AG08395 (cell line): ENCODE measurements at regions not wholly inside any gene's neighbourhood (a gene's known extent, or its start where the extent isn't known, plus 50 kb on each side); places are given as distances from the start of the nearest gene placed in this dataset.
"Not testable (repeated sequence)": the region's sequence is repeated elsewhere in the genome, so short reads cannot be mapped to it uniquely, and the experiment has no call there.

Experiments
- DNase-seq: peaks from one replicate; pipeline ENCODE4 v3.0.0; 2012; ENCODE audit warnings: mixed read lengths, low spot score

DNA sequence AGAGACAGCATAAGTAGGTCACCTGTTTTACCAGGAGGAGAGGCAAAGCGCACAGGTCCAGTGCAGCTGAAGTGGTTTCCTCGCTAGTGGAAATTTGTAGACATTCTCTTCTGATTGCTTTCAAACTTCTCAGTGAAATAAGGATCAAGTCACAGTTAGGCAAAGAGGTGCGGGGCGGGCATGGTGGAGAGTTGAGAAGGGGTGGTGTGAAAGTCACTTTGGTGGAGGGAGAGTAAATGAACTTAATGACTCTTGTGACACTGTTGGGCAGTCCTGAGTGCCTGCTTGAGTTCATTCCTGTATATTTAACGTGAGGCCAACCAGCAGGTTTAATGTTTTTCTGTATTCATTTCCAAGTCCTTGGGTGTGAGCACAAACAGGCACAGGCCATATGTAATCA, 235.6 kb downstream of the TRIML1 start:
- DNase-seq: no peak

DNA sequence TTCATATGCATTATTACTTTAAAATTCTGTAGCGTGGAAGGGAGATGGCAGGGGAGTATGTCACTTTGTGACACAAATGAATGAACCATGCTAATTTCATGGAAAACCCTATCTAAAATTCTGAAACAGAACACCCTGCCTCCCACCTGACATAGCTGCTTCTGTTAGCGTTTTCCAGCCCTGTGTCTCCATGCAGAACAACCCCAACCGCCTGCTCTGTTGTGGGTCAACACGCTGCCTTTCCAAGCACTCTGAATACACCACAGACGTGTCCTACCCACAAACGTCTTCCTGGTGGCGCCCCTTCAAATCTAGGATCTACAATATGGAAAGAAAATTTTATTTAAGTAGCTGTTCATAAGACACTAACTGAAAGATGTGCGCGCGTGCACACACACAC, 238.6 kb downstream of the TRIML1 start:
- no peak for DNase-seq

DNA sequence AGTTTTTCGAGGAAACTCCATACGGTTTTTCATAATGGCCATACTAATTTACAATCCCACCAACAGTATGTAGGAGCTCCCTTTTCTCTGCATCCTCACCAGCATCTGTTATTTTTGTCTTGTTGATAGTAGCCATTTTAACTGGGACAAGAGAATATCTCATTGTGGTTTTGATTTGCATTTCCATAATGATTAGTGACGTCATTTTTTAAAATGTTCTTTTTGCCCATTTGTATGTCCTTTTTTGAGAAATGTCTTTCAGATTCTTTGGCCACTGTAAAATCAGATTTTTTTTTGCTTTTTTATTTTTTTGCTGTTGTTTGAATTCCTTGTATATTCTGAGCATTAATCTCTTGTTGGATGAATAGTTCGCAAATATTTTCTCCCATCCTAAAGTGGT, 243.9 kb downstream of the TRIML1 start:
- DNase-seq: no peak

DNA sequence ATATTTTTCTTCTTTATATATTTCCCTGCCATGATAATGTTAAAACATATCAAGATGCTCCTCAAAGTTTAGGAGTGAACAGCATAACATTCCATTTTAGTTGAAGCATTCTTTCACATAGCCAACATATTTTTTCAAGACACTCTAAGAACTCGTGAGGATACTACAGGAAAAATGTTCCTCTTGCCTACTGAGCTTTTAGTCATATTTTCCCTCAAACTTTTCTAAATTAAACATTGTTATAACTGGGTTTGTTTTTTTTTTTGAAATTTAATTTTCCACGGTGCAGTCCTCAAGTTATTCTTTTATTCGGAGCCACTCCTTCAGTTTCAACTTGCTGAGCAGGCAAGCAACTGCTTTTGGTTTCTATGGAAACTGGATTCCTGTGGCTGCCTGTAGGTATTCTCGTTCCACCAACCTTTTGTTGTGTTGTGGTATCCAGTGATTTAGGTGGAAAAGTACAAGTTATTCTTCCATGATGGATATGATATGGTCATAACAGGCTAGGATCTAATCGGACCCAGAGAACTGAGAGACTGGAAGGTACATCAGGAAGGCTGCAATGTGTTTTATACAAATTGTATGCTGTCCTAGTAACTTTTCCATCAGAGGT, 248.0 kb downstream of the TRIML1 start:
- DNase-seq: peak; percentile 46

DNA sequence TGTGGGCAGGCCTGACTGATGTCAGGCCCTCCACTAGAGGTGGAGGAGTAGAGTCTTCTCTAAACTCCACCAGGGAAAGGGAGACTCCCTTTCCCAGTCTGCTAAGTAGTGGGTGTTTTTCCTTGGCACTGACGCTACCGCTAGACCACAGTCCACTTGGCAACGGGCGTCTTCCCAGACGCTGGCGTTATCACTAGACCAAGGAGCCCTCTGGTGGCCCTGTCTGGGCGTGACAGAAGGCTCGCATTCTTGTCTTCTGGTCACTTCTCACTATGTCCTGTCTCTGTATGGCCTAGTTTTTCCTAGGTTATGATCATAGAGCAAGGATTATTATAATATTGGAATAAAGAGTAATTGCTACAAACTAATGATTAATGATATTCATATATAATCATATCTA, 252.1 kb downstream of the TRIML1 start:
- DNase-seq: not testable (repeated sequence)

DNA sequence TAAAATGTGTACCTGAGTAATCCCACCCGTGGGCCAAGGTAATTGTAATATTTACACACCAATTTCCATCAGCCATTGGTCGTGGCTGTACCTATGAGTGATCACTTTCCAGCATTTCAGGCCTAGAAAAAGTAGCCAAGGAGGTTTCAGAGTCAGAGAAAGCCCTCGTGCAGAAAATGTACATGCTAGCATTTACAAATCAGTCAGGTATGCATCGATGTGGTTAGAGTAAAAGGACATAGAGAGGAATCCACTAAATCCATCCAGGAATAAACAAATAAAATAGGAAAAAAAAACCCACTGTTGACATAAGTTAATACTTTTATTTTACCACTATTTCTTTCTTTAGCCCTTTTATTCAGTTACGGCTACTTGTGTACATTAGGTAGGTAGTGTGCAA, 256.8 kb downstream of the TRIML1 start:
- no peak for DNase-seq

DNA sequence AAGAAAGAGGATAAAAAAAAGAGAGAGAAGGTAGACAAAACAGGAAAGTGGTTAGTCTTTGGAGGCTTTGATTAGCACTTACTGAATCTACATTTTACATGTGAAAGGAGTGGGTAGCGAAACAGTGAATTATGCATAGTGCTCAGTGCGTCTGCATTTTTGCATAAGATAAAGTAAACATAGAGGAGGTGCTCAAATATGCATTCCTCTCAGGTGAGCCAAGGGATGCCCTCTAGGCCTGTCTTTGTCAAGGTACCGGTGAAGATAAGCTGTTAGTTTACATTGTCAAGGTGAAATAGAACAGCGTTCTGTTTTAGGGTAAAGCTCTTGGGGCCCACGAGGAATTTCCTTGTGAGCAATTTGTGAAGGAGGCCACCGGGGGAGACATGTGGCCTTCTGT, 260.6 kb downstream of the TRIML1 start:
- no peak for DNase-seq

DNA sequence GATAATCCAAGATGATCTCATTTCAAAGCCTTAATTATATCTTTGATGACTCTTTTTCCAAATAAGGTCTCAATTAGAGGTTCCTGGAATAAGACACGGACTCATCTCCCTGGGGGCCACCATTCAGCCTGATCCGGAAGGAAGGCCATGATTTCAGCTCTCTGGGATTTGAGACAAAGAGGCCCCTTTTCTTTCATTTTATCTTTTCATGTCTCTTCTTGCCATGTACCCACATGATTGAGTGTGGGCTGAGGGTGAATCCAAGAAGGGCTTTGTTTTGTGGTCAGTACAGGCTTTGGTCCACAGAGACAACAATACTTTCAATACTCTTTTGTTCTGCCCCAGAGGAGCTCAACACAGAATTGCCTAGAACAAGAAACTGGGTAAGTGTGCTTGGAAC, 261.2 kb downstream of the TRIML1 start:
- peak; percentile 24 for DNase-seq

DNA sequence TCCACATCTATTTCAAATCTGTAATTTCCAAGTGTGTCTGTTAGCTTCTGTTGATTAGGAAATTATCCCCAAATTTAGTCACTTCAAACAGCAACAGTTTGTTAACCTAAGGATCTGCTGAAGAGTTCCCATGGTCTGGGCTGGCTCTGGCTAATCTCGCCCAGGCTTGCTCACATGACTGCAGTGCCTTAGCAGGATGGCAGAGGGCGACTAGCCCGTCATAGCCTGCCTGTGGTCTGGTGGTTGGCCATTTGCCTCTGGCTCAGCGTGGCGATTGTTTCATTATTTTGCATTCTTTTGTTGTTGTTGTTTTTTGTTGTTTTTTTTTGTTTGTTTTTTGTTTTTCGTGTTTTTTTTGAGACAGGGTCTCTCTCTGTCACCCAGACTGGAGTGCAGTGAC, 264.0 kb downstream of the TRIML1 start:
- DNase-seq: no peak

DNA sequence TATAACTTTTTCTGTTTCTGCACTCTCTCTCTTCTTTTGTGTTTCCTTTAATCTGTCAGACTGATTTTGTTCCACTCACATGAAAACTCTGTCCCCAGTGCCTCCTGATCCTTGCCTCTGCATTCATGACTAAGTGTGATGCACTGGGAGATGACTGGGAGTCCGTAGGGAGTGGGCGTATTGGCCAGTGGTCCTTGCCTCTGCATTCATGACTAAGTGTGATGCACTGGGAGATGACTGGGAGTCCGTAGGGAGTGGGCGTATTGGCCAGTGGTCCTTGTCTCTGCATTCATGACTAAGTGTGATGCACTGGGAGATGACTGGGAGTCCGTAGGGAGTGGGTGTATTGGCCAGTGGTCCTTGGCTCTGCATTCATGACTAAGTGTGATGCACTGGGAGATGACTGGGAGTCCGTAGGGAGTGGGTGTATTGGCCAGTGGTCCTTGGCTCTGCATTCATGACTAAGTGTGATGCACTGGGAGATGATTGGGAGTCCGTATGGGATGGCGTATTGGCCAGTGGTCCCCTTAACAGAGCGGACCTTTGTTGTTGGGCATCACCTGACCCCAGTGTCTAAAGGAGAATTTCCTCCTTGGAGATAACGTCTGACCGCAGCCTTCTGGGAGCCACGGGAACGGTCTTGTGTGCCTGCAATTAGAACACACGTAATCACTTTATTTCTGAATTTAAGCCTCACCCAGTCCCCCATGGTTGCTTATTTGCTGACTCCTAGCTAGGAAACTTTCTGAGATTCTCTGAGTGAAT, 266.0 kb downstream of the TRIML1 start:
- DNase-seq: not testable (repeated sequence)

DNA sequence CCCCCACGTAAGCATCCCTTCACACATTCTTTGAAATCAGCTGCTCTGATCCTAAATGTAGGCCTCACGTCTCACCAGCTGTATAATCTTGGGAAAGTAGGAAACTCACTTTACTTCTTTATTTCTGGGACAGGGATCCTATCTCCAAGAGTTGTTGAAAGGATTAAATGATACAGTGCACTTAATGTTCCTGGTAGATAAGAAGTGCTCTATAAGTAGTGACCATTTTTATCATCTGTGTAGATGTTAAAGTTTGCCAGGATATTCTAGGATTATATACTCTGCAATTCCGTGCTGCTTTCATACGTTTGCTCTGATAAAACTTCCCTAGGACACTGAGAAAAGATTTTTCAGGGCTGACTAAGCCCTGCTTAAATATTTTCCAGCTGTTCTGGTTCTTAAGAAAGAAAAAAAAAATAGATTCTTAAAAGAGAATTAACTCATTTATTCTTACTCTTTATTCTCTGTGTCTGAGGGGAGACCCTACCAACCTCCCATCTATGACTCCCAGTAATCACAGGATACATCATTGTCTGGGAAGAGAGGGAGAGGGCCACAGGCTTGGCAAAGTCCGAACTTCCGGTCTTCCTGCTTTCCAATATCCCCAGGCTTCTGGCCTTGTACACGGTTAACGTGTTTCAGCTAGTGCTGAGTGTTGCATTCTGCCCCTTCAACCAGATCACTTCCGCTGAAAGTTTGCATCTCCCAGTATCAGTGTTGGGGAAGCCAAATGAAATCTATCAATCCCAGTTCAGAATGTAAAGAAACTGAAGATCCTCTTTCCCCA, 269.2 kb downstream of the TRIML1 start:
- peak; percentile 68 for DNase-seq

DNA sequence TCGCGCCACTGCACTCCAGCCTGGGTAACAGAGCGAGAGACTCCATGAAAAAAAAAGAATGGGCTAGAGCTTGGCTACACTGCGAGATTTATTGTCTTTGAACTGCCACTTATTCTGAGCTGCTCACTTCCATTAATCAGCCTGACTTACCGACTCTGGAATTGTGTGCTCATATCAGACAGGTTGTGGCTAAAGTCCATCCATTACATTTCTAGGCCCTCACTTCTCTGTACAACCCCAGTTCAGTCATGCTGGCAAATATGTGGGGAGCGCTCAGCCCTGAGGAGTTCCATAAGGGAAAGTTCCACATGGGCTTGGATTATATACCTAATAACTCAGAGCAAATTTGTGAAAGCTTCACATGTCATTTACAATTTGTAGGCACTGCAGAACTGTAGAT, 270.6 kb downstream of the TRIML1 start:
- DNase-seq: no peak

DNA sequence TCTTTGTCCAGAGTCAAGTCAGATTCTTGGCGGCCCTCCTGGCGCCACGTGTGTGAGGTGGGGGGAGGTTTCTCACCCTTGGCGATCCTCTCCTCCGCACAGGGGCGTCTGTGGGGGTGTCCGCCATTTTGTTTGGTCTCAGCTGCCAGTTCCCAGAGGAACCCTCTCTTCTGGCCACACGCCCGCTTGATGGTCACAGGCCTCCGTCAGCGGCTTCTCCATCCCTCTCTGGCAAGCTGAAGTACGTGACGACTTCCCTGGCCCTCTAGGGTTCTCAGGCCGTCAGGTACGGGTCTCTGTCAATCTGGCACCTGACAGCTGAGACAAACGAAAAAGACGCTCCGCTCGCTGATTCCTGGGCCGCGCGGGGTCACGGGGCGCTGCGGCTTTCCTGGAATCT, 272.6 kb downstream of the TRIML1 start:
- no peak for DNase-seq

DNA sequence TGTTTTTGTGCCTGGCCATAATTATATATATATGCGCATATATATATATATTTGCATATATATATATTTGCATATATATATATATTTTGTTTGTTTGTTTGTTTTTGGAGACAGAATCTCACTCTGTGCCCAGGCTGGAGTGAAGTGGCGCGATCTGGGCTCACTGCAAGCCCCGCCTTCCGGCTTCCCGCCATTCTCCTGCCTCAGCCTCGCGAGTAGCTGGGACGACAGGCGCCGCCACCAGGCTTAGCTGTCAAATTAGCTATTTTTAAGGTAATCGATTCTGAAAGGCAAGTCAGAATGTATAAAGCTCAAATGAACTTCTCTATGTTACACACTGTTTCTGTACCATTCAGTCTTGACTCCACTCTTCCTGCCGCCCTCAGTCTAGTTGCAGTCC, 273.3 kb downstream of the TRIML1 start:
- no peak for DNase-seq

DNA sequence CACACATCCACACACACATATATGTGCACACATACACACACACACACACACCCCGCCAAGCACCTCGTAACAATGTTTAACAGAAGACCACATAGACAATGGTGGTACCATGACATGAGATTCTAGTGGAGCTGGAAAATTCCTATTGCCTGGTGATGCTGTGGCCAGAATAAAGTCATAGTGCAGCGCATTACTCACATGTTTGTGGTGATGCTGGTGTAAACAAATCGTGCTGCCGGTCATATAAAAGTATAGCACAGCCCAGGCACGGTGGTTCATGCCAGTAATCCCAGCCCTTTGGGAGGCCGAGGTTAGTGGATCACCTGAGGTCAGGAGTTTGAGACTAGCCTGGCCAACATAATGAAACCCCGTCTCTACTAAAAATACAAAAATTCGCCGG, 275.2 kb downstream of the TRIML1 start:
- DNase-seq: no peak

DNA sequence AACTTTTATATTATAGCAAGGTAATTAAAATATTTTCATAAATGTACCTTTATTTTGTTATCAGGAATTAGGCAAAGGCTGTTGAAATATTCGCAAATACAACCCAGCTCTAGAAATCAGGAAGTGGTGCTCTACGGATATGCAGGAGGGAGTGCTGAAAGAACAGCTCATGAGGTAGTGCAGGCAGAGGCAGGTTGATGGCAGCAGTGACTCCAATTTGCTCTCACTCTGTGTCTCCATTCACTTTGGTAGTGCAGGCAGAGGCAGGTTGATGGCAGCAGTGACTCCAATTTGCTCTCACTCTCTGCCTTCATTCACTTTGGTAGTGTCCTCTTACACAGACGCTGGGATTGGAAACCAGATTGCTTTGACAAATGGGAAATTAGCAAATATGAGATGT, 277.9 kb downstream of the TRIML1 start:
- DNase-seq: no peak

DNA sequence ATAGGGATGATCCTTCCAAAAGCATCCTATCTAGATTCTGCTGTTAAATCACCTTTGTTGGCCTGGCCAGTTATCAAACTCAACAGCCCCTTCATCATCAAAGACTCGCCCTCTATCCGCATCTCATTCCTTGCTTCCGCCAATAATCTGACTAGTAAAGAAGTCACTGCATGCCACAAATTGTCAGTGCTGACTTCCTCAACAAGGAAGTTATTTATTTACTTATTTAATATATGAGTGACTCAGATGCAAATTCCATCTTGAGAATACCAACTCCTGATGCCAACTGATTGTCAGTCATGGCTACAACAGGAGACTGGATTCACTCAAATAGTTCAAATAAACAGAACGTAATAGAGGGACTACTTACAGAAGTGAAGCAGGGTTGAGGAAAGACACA, 283.8 kb downstream of the TRIML1 start:
- no peak for DNase-seq

DNA sequence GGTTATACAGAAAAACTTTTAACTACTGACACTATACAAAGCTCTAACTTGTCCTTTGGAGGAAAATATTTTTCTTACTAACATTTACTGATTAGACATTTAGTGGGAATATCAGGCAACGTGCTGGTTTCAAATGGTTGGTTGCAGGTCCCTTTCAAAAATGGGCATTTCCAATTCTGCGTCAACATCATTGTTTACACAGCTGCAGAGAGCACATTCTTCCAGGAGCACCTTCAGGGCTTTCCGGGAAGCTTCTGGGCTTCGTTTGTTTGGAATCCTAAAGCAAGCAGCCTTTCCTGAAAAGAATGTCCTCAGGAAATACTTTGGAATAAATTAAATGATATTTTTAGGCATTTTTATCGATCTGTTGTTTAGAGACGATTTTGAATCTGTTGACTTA, 289.7 kb downstream of the TRIML1 start:
- no peak for DNase-seq

DNA sequence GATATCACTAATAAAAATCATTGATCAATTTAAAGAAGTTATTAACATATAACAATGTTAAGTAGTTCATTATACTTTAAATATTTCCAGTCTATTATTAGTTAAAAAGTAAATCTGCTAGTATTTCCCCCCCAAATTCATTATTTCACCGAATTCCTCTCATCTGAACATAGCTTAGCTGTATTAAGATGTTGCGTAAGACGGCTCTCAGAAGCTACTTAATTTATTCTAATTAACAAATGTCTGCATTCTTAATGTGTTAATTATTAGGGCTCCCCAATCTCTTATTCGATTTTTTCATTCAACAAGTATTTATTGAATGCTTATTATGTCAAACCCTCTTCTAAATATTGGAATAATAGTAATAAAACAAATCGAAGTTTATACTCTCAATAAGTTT, 290.7 kb downstream of the TRIML1 start:
- no peak for DNase-seq

DNA sequence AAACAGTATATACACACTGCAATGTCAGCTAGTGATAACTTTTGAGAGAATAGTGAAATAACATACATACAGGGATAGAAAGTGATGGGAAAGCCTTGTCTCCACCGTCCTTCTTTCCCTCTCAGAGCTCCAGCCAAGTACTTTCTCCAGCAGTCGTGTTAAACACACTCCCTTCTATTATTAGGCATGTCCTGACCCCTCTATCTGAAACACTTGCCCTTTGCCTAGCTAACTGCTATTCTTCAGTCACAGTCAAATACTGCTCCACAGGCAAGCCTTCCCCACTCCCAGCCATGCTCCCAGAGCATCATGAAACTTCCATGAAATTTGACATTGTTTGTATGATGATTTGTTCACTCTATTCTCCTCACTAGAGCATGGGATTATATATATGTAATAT, 291.1 kb downstream of the TRIML1 start:
- no peak for DNase-seq

DNA sequence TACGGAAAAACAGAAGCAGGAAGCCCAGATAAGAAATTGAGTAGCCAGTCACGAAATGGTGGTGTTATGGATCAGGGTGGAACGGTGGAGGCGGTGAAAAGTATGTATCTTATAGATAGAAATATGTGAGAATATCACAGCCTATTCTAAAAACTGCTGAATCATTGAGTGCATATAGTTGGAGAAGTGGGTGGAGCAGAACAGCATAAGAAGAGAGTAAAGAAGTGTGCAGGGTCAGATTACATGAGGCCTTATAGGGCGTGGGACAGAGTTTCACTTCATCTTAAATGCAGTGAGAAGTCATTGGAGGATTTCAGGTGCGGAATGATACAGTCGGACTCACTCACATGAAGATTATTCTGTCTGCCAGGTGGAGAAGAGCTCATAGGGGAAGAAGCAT, 293.1 kb downstream of the TRIML1 start:
- DNase-seq: no peak

DNA sequence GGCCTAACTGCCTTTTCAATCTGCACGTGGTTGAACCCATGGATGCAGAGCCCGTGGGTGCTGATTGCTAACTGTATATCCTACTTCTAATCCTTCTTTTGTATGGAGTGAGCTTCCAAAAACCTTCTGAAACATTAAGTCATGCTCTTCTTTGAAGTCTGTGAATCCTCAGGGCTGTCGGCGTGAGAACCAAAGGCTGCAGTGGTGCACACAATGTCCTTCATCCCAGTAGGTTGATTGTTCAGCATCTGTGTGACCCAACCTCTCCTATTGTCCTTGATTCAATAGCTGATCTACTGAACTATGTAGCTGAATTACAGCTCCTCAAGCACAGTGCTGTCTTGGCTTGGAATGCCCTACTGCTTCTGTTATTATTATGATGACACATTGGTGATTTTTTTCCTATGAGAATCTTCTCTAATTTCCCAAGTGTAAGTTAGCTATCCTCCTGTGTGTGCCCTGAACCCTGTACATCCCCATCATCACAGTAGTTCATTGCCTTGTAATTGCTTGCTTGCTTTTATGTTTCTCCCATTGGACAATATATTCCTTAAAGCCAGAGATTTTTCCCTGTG, 294.6 kb downstream of the TRIML1 start:
- no peak for DNase-seq

DNA sequence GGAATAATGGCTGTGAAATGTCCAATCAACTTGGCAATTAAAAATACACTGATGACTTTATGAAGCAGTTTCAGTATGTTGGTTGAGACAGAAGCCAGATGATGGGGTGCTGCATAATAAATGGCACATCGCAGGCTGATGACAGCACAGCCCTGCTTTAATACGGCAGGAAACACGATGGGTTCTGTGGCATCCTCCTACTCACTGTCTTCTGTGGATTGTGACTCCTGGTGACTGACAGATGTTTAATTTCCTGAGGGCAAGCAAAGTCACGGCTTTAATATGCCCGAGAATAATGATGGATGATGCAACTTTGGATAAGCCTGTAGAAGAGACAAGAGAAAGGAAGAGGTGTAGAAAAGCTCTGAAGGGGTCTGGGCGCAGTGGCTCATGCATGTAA, 295.4 kb downstream of the TRIML1 start:
- DNase-seq: no peak
